GM12878 (cell line): ENCODE measurements at regions not wholly inside any gene's neighbourhood (a gene's known extent, or its start where the extent isn't known, plus 50 kb on each side); places are given as distances from the start of the nearest gene placed in this dataset.

ENCODE experiments used
- CHD1 ChIP-seq: IDR thresholded peaks from 2 replicates; pipeline ENCODE4 v1.6.1; 2012; ENCODE audit warnings: low read depth, low read length, improper control_type of control experiment
- EP300 ChIP-seq, 2 experiments: fragments of 150-350 bp in 1 of 2; IDR thresholded peaks; 2 replicates each; pipeline ENCODE4 v1.6.1; 2011 to 2012; ENCODE audit warnings: low read depth in 2 of 2, low read length in 2 of 2, borderline replicate concordance in 1 of 2, improper control_type of control experiment in 1 of 2, inconsistent platforms in 1 of 2; ENCODE audit not compliant: control insufficient read depth in 1 of 2
- ESRRA ChIP-seq: IDR thresholded peaks from 2 replicates; pipeline ENCODE4 v1.6.1; 2012; ENCODE audit warnings: mild to moderate bottlenecking, low read length, improper control_type of control experiment
- IKZF1 ChIP-seq: fragments of 450-650 bp; conservative IDR thresholded peaks from 2 replicates; pipeline ENCODE4 v1.6.1; 2017; ENCODE audit warnings: antibody characterized with exemption, mild to moderate bottlenecking
- MEF2B ChIP-seq: fragments of 450-650 bp; IDR thresholded peaks from 2 replicates; pipeline ENCODE4 v1.6.1; 2018; ENCODE audit warnings: mild to moderate bottlenecking, moderate library complexity; ENCODE audit not compliant: partially characterized antibody, poor library complexity, severe bottlenecking
- MTA2 ChIP-seq: fragments of 450-650 bp; IDR thresholded peaks from 2 replicates; pipeline ENCODE4 v1.6.1; 2016; ENCODE audit warnings: low read depth, mild to moderate bottlenecking, moderate library complexity
- PBX3 ChIP-seq: IDR thresholded peaks from 2 replicates; pipeline ENCODE4 v1.6.1; 2011; ENCODE audit warnings: mild to moderate bottlenecking, low read depth, low read length, moderate library complexity; ENCODE audit not compliant: insufficient replicate concordance
- POLR2A ChIP-seq: IDR thresholded peaks from 2 replicates; pipeline ENCODE4 v1.6.1; 2011; ENCODE audit warnings: low read depth, mild to moderate bottlenecking, low read length
- RB1 ChIP-seq: fragments of 450-650 bp; formaldehyde crosslinking; IDR thresholded peaks from 2 replicates; pipeline ENCODE4 v1.6.1; 2017; ENCODE audit warnings: mild to moderate bottlenecking, borderline replicate concordance
- SIN3A ChIP-seq: IDR thresholded peaks from 2 replicates; pipeline ENCODE4 v1.6.1; 2012; ENCODE audit warnings: low read depth, low read length, improper control_type of control experiment
- SMAD1 ChIP-seq: fragments of 450-650 bp; IDR thresholded peaks from 2 replicates; pipeline ENCODE4 v1.6.1; 2018; ENCODE audit warnings: mild to moderate bottlenecking, low read depth; ENCODE audit not compliant: partially characterized antibody
- SMARCA5 ChIP-seq: fragments of 450-650 bp; IDR thresholded peaks from 2 replicates; pipeline ENCODE4 v1.6.1; 2017; ENCODE audit warnings: mild to moderate bottlenecking
- SP1 ChIP-seq: IDR thresholded peaks from one replicate; pipeline ENCODE4 v1.6.1; 2011; ENCODE audit warnings: low read depth, low read length
- SPI1 ChIP-seq: IDR thresholded peaks from 2 replicates; pipeline ENCODE4 v1.6.1; 2011; ENCODE audit warnings: low read depth, mild to moderate bottlenecking, low read length, moderate library complexity, borderline replicate concordance; ENCODE audit not compliant: insufficient read depth
- SREBF2 ChIP-seq: IDR thresholded peaks from 2 replicates; pipeline ENCODE4 v1.6.1; 2012; ENCODE audit warnings: mild to moderate bottlenecking, low read length
- ZNF274 ChIP-seq: IDR thresholded peaks from one replicate; pipeline ENCODE4 v1.8.0; 2011; ENCODE audit not compliant: insufficient read length, insufficient read depth
- ZNF687 ChIP-seq: fragments of 450-650 bp; IDR thresholded peaks from 2 replicates; pipeline ENCODE4 v1.6.1; 2017; ENCODE audit warnings: mild to moderate bottlenecking, moderate library complexity
- TF ChIP-seq, protein P1 (sequence below): fragments of 450-650 bp; IDR thresholded peaks from 2 replicates; pipeline ENCODE4 v1.6.1; 2017; ENCODE audit warnings: mild to moderate bottlenecking
- TF ChIP-seq, protein P2 (sequence below): fragments of 150-350 bp; IDR thresholded peaks from 2 replicates; pipeline ENCODE4 v1.6.1; 2016; ENCODE audit warnings: low read depth, low read length

- TF ChIP-seq MEF2B (peak; percentile 52), EP300 (IDR thresholded peaks at IDR 0.05; ENCODE audit: borderline replicate concordance in 1 of 2, control insufficient read depth in 1 of 2, low read depth in 2 of 2, low read length in 2 of 2) (0 out of 4 replicates have a peak, but pooled peaks of 1 of the 2 experiments have one; percentile 16), IKZF1 (peak; percentile 29), SPI1 (no peak), ZNF687 (peak; percentile 81), ESRRA (no peak), SREBF2 (no peak), ZNF274 (no peak), CHD1 (0 out of 2 replicates have a peak, but pooled peaks have one; percentile 27), MTA2 (peak; percentile 25; the same call in 1 of the 2 replicates), PBX3 (no peak), SP1 (no peak), SMARCA5 (peak; percentile 33; the same call in 1 of the 2 replicates), RB1 (peak; percentile 16; the same call in 1 of the 2 replicates), SMAD1 (peak; percentile 20), POLR2A (peak; percentile 25; the same call in 1 of the 2 replicates), SIN3A (no peak)
- TF ChIP-seq, protein P1, sequence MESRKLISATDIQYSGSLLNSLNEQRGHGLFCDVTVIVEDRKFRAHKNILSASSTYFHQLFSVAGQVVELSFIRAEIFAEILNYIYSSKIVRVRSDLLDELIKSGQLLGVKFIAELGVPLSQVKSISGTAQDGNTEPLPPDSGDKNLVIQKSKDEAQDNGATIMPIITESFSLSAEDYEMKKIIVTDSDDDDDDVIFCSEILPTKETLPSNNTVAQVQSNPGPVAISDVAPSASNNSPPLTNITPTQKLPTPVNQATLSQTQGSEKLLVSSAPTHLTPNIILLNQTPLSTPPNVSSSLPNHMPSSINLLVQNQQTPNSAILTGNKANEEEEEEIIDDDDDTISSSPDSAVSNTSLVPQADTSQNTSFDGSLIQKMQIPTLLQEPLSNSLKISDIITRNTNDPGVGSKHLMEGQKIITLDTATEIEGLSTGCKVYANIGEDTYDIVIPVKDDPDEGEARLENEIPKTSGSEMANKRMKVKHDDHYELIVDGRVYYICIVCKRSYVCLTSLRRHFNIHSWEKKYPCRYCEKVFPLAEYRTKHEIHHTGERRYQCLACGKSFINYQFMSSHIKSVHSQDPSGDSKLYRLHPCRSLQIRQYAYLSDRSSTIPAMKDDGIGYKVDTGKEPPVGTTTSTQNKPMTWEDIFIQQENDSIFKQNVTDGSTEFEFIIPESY: no peak
- TF ChIP-seq, protein P2, sequence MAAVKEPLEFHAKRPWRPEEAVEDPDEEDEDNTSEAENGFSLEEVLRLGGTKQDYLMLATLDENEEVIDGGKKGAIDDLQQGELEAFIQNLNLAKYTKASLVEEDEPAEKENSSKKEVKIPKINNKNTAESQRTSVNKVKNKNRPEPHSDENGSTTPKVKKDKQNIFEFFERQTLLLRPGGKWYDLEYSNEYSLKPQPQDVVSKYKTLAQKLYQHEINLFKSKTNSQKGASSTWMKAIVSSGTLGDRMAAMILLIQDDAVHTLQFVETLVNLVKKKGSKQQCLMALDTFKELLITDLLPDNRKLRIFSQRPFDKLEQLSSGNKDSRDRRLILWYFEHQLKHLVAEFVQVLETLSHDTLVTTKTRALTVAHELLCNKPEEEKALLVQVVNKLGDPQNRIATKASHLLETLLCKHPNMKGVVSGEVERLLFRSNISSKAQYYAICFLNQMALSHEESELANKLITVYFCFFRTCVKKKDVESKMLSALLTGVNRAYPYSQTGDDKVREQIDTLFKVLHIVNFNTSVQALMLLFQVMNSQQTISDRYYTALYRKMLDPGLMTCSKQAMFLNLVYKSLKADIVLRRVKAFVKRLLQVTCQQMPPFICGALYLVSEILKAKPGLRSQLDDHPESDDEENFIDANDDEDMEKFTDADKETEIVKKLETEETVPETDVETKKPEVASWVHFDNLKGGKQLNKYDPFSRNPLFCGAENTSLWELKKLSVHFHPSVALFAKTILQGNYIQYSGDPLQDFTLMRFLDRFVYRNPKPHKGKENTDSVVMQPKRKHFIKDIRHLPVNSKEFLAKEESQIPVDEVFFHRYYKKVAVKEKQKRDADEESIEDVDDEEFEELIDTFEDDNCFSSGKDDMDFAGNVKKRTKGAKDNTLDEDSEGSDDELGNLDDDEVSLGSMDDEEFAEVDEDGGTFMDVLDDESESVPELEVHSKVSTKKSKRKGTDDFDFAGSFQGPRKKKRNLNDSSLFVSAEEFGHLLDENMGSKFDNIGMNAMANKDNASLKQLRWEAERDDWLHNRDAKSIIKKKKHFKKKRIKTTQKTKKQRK: no peak
These were observed 309.4 kb downstream of the SEC14L1 start (continued) for GRCh38 chr17:77449908-77450741.
